Endothelial cell (in vitro differentiated cells): ENCODE measurements at regions not wholly inside any gene's neighbourhood (a gene's known extent, or its start where the extent isn't known, plus 50 kb on each side); places are given as distances from the start of the nearest gene placed in this dataset.

Source experiments
- DNase-seq: peaks from one replicate; pipeline ENCODE4 v3.0.0; 2021; ENCODE audit warnings: low spot score
- H3K27ac Mint-ChIP-seq: one replicate; pipeline ENCODE4 v1.8.0; 2021; ENCODE audit warnings: mixed read lengths, inconsistent platforms; ENCODE audit not compliant: unreplicated experiment
- H3K27me3 Mint-ChIP-seq: one replicate; pipeline ENCODE4 v1.8.0; 2021; ENCODE audit warnings: mild to moderate bottlenecking, moderate library complexity, mixed read lengths, inconsistent platforms; ENCODE audit not compliant: unreplicated experiment
- H3K36me3 Mint-ChIP-seq: one replicate; pipeline ENCODE4 v1.8.0; 2021; ENCODE audit warnings: mild to moderate bottlenecking, low read depth, mixed read lengths, inconsistent platforms; ENCODE audit not compliant: unreplicated experiment
- H3K4me1 Mint-ChIP-seq: one replicate; pipeline ENCODE4 v1.8.0; 2021; ENCODE audit warnings: mild to moderate bottlenecking, mixed read lengths, inconsistent platforms; ENCODE audit not compliant: unreplicated experiment
- H3K4me3 Mint-ChIP-seq: one replicate; pipeline ENCODE4 v1.8.0; 2021; ENCODE audit warnings: mild to moderate bottlenecking, mixed read lengths, inconsistent platforms; ENCODE audit not compliant: unreplicated experiment
- H3K9me3 Mint-ChIP-seq: one replicate; pipeline ENCODE4 v1.8.0; 2021; ENCODE audit warnings: mixed read lengths, inconsistent platforms; ENCODE audit not compliant: unreplicated experiment
- CTCF ChIP-seq: fragments of 200-600 bp; sonication (generic); IDR thresholded peaks from one replicate; pipeline ENCODE4 v1.5.0; 2021; ENCODE audit warnings: antibody characterized with exemption; ENCODE audit not compliant: unreplicated experiment

- H3K4me3 Mint-ChIP-seq = no peak overlapping the region
- no peaks in the 10 kb centered on the region for H3K36me3 Mint-ChIP-seq
- no peak for DNase-seq
- no peak overlapping the region for H3K27ac Mint-ChIP-seq
- H3K9me3 Mint-ChIP-seq = no peaks in the 10 kb centered on the region
- H3K27me3 Mint-ChIP-seq = peaks cover 3% of the 10 kb centered on the region
- H3K4me1 Mint-ChIP-seq = peaks cover 19% of the 10 kb centered on the region
- TF ChIP-seq CTCF = no peak
Observed at GRCh38 chrX:46321676-46322075, 223.5 kb downstream of the ZNF674 start.

GRCh38 chrX:46319750-46320149, 225.5 kb downstream of the ZNF674 start:
- H3K27me3 Mint-ChIP-seq = peaks cover 2% of the 10 kb centered on the region
- peaks cover 9% of the 10 kb centered on the region for H3K4me1 Mint-ChIP-seq
- H3K27ac Mint-ChIP-seq = no peak overlapping the region
- H3K9me3 Mint-ChIP-seq = no peaks in the 10 kb centered on the region
- H3K36me3 Mint-ChIP-seq = no peaks in the 10 kb centered on the region
- no peak overlapping the region for H3K4me3 Mint-ChIP-seq
- DNase-seq = no peak
- no peak for TF ChIP-seq CTCF

GRCh38 chrX:46318551-46318950, 226.7 kb downstream of the ZNF674 start:
- H3K36me3 Mint-ChIP-seq = no peaks in the 10 kb centered on the region
- H3K27ac Mint-ChIP-seq = no peak overlapping the region
- H3K4me1 Mint-ChIP-seq = peaks cover 7% of the 10 kb centered on the region
- H3K4me3 Mint-ChIP-seq = no peak overlapping the region
- TF ChIP-seq CTCF = no peak
- peaks cover 1% of the 10 kb centered on the region for H3K27me3 Mint-ChIP-seq
- no peak for DNase-seq
- H3K9me3 Mint-ChIP-seq = no peaks in the 10 kb centered on the region

GRCh38 chrX:46317163-46317562, 228.1 kb downstream of the ZNF674 start:
- peaks cover 7% of the 10 kb centered on the region for H3K4me1 Mint-ChIP-seq
- peaks cover 1% of the 10 kb centered on the region for H3K27me3 Mint-ChIP-seq
- no peaks in the 10 kb centered on the region for H3K9me3 Mint-ChIP-seq
- no peak overlapping the region for H3K27ac Mint-ChIP-seq
- H3K4me3 Mint-ChIP-seq = no peak overlapping the region
- no peak for TF ChIP-seq CTCF
- H3K36me3 Mint-ChIP-seq = no peaks in the 10 kb centered on the region
- DNase-seq = no peak

- H3K4me1 Mint-ChIP-seq = no peaks in the 10 kb centered on the region
Observed at GRCh38 chrX:46311581-46312120, 233.6 kb downstream of the ZNF674 start.

More at GRCh38 chrX:46311581-46312120, 233.6 kb downstream of the ZNF674 start:
- TF ChIP-seq CTCF = no peak
- Mint-ChIP-seq H3K27me3 (no peaks in the 10 kb centered on the region), H3K27ac (no peak overlapping the region), H3K36me3 (no peaks in the 10 kb centered on the region), H3K4me3 (no peak overlapping the region), H3K9me3 (no peaks in the 10 kb centered on the region)
- DNase-seq = no peak
